HG03575 (cell line): ENCODE measurements at regions not wholly inside any gene's neighbourhood (a gene's known extent, or its start where the extent isn't known, plus 50 kb on each side); places are given as distances from the start of the nearest gene placed in this dataset.

ENCODE experiments used
- ATAC-seq: cut with Tn5 transposase; IDR thresholded peaks from one replicate; pipeline ENCODE4 v1.9.1; 2021; ENCODE audit not compliant: unreplicated experiment, insufficient number of reproducible peaks, low FRiP score; ENCODE audit errors: extremely low read depth

GRCh38 chr5:61840361-61840760 is 465.6 kb upstream of the KIF2A start:
- ATAC-seq: no peak

DNA sequence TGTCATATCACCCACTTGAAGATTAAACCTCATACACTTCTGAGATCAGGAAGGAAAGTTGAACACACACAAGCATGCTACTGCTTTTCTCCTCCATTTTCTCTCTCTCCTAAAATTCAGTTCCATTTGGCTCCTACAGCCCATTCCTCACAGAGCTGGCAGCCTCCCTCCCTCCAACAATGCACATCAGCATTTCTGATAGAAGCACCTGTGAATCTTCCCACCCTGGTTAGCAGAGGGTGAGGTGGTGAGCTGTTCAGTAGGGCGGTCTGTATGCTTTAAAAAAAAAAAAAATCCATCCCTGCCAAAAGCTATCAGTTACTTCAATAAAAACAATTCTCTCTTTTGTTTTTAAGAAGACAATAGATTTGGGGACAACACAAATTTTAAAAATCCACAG is 463.2 kb upstream of the KIF2A start:
- ATAC-seq: no peak

- ATAC-seq: no peak
These were observed 455.3 kb upstream of the KIF2A start for GRCh38 chr5:61850696-61851095.

- ATAC-seq: no peak
These were observed 451.5 kb upstream of the KIF2A start for GRCh38 chr5:61854531-61854930.

GRCh38 chr5:61860978-61861377 is 445.0 kb upstream of the KIF2A start:
- no peak for ATAC-seq

- peak; percentile 93 for ATAC-seq
These were observed 439.1 kb upstream of the KIF2A start for GRCh38 chr5:61866930-61867329.

DNA sequence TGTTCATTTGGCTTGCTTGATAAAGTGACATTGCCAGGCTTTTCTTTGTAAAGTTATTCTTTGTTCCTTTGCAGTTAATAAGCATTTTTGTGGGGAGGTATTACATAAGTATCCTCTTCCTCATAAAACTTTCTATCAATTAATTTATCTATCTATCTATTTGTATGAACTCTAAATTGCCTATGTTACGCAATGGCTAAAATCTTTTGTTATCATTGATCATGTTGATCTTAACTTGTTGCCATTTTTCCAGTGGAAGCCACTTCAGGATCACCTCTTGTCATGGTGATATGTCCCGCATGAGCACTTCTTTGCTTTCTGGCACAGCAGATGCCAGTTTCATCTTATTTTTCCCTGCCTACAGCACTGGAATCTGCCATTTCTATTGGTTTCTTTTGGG is 436.7 kb upstream of the KIF2A start:
- ATAC-seq: no peak

- no peak for ATAC-seq
These were observed 427.5 kb upstream of the KIF2A start for GRCh38 chr5:61878471-61878870.

- no peak for ATAC-seq
These were observed 424.1 kb upstream of the KIF2A start for GRCh38 chr5:61881821-61882487.

DNA sequence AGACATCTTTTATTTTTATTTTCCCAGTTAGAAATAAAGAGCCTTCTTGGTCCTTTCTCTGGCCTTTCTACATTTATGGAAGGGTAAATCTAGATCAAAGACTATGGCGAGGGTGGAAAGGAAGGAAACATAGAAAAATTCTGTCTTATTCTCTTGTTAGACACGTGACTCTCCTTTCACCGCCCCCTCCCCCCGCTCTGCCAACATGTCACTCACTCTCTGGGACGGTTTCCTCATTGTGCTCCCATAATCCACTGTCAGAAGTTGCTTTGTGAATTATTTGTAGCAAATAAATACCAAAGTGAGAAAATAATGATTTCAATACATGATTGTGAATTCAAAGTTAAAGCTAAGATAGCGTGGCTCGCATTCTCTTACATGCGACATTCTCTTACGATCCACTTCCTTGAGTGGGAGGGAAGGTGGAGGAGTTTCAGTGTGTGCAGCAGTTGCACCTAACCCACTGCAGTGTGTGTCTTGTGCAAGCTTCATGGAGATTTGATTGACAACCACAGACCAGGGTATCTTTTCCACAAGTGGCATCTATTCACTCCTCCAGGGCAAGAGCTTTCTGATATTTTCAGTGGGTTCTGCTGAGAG is 423.0 kb upstream of the KIF2A start:
- ATAC-seq: no peak

- ATAC-seq: no peak
These were observed 421.7 kb upstream of the KIF2A start for GRCh38 chr5:61884252-61884855.

DNA sequence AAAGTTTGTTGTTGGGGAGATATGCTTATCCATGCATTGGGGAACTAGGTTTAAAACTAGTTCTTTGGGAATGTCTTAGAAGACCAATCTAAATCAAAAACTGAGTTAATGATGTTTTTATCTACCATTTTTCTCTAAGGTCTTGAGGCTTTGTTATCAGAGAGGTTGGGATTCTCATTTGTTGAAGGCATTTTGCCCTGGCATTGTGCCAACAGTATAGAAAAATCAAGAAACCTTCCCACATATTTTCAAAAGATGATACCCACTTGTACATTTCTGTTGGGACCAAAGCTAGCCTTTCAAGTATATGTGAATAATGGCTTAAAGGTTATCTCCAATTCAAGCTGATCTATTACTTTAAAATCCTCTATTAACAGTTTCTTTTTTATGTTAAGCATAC is 419.8 kb upstream of the KIF2A start:
- no peak for ATAC-seq

GRCh38 chr5:61887271-61887670 is 418.7 kb upstream of the KIF2A start:
- no peak for ATAC-seq

- no peak for ATAC-seq
These were observed 412.0 kb upstream of the KIF2A start for GRCh38 chr5:61894046-61894445.

DNA sequence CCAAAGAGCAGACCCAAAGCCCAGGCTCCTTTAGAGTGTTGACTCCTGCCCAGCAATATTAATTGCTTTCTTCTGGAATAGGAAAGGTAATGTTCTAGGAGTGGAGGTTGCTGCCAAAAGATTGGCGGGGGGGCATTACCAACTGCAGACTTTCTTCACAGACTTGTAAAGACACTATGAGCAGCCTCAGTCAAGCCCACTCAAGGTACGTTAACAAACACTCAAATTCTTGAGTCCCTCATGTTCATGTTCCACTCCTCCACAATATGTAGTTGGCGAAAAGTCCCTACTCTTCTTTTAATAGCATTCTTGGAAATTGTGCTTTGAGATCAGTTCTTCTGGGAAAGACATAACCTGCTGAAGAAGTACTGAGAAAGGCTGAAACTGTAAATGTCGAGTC is 409.2 kb upstream of the KIF2A start:
- ATAC-seq: no peak

GRCh38 chr5:61897251-61897650 is 408.8 kb upstream of the KIF2A start:
- no peak for ATAC-seq

GRCh38 chr5:61901997-61902396 is 404.0 kb upstream of the KIF2A start:
- no peak for ATAC-seq

- no peak for ATAC-seq
These were observed 401.3 kb upstream of the KIF2A start for GRCh38 chr5:61904730-61905129.

GRCh38 chr5:61905613-61906012 is 400.4 kb upstream of the KIF2A start:
- no peak for ATAC-seq

GRCh38 chr5:61906820-61907219 is 399.2 kb upstream of the KIF2A start:
- ATAC-seq: no peak

- no peak for ATAC-seq
These were observed 398.0 kb upstream of the KIF2A start for GRCh38 chr5:61907995-61908394.
